ENCODE measurements at regions not wholly inside any gene's neighbourhood (a gene's known extent, or its start where the extent isn't known, plus 50 kb on each side); places are given as distances from the start of the nearest gene placed in this dataset.

GRCh38 chr6:170225852-170226417 is 64.9 kb downstream of the DLL1 start:
- ATAC-seq = no peak
- no peaks in the 10 kb centered on the region for H3K9me3 ChIP-seq
- no peaks in the 10 kb centered on the region for H3K4me1 ChIP-seq
- 72 to 83% methylated on average over 4 to 12 of the region's 22 CpGs for WGBS, 2 donors (ENCODE audit: low coverage in 1 of 2)
- H3K27ac ChIP-seq = no peak overlapping the region
- TF ChIP-seq CTCF (IDR thresholded peaks at IDR 0.05) (no peak), POLR2A (IDR thresholded peaks at IDR 0.05) (no peak), POLR2AphosphoS5 (IDR thresholded peaks at IDR 0.05) (no peak), EP300 (IDR thresholded peaks at IDR 0.05) (no peak)
- no peaks in the 10 kb centered on the region for H3K27me3 ChIP-seq
- no peak overlapping the region for H3K4me3 ChIP-seq
- H3K36me3 ChIP-seq = no peaks in the 10 kb centered on the region

- no peaks in the 10 kb centered on the region for H3K4me1 ChIP-seq
- no peaks in the 10 kb centered on the region for H3K27me3 ChIP-seq
- no peaks in the 10 kb centered on the region for H3K36me3 ChIP-seq
- no peak for TF ChIP-seq CTCF (IDR thresholded peaks at IDR 0.05)
- no peak for TF ChIP-seq POLR2A (IDR thresholded peaks at IDR 0.05)
- no peak for TF ChIP-seq POLR2AphosphoS5 (IDR thresholded peaks at IDR 0.05)
- no peak for TF ChIP-seq EP300 (IDR thresholded peaks at IDR 0.05)
- whole genome bisulfite sequencing, 2 donors (ENCODE audit: low coverage in 1 of 2) = 67 to 88% methylated on average over 10 of the region's 23 CpGs
- H3K9me3 ChIP-seq = no peaks in the 10 kb centered on the region
- no peak overlapping the region for H3K4me3 ChIP-seq
- no peak for ATAC-seq
- no peak overlapping the region for H3K27ac ChIP-seq
Observed at GRCh38 chr6:170224694-170225660, 65.9 kb downstream of the DLL1 start.

GRCh38 chr6:170223718-170224693 is 66.9 kb downstream of the DLL1 start:
- ATAC-seq = no peak
- H3K4me3 ChIP-seq = no peak overlapping the region
- H3K36me3 ChIP-seq = no peaks in the 10 kb centered on the region
- no peak overlapping the region for H3K27ac ChIP-seq
- 78 to 82% methylated on average over 10 to 11 of the region's 25 CpGs for WGBS, 2 donors (ENCODE audit: low coverage in 1 of 2)
- no peaks in the 10 kb centered on the region for H3K9me3 ChIP-seq
- no peaks in the 10 kb centered on the region for H3K27me3 ChIP-seq
- no peak for TF ChIP-seq POLR2A (IDR thresholded peaks at IDR 0.05)
- TF ChIP-seq EP300 (IDR thresholded peaks at IDR 0.05) = no peak
- TF ChIP-seq CTCF (IDR thresholded peaks at IDR 0.05) = no peak
- TF ChIP-seq POLR2AphosphoS5 (IDR thresholded peaks at IDR 0.05) = no peak
- H3K4me1 ChIP-seq = no peaks in the 10 kb centered on the region

- no peaks in the 10 kb centered on the region for H3K36me3 ChIP-seq
- ATAC-seq = no peak
- no peak overlapping the region for H3K27ac ChIP-seq
- H3K4me1 ChIP-seq = no peaks in the 10 kb centered on the region
- TF ChIP-seq EP300 (IDR thresholded peaks at IDR 0.05) = no peak
- TF ChIP-seq POLR2AphosphoS5 (IDR thresholded peaks at IDR 0.05) = no peak
- TF ChIP-seq POLR2A (IDR thresholded peaks at IDR 0.05) = no peak
- no peak for TF ChIP-seq CTCF (IDR thresholded peaks at IDR 0.05)
- H3K9me3 ChIP-seq = no peaks in the 10 kb centered on the region
- no peak overlapping the region for H3K4me3 ChIP-seq
- 54 to 70% methylated on average over 3 to 6 of the region's 32 CpGs for WGBS, 2 donors (ENCODE audit: low coverage in 1 of 2)
- no peaks in the 10 kb centered on the region for H3K27me3 ChIP-seq
Observed at GRCh38 chr6:170222498-170223471, 68.1 kb downstream of the DLL1 start.

Measured in gastroesophageal sphincter (tissue), 4 donors.